CD14-positive monocyte (primary cell): ENCODE measurements at regions not wholly inside any gene's neighbourhood (a gene's known extent, or its start where the extent isn't known, plus 50 kb on each side); places are given as distances from the start of the nearest gene placed in this dataset.

Source experiments
- DNase-seq, 3 donors: peaks; one replicate each; pipeline ENCODE4 v3.0.0-alpha.2; 2011 to 2022
- H2AFZ ChIP-seq: 2 replicates; pipeline ENCODE4 v1.6.0; 2012; ENCODE audit warnings: mild to moderate bottlenecking, low read depth, low read length, inconsistent platforms; ENCODE audit not compliant: insufficient read depth, poor library complexity, severe bottlenecking
- H3K27ac ChIP-seq, 2 donors: 1 replicate in 1 of 2; 2 replicates in 1 of 2; pipeline ENCODE4 v1.5.1; 2012 to 2013; ENCODE audit warnings: low read length in 2 of 2, control low read depth in 1 of 2, inconsistent platforms in 1 of 2, low read depth in 1 of 2, mild to moderate bottlenecking in 1 of 2
- H3K27me3 ChIP-seq, 2 donors: one replicate each; pipeline versions ENCODE4 v1.6.0 to v1.6.1; 2011 to 2013; ENCODE audit warnings: low read length in 2 of 2; ENCODE audit not compliant: control insufficient read depth in 2 of 2, insufficient read depth in 2 of 2
- H3K36me3 ChIP-seq, 2 donors: replicated peaks in 1 of 2; 1 replicate in 1 of 2; 2 replicates in 1 of 2; pipeline versions ENCODE4 v1.5.1 to v1.6.1; 2012 to 2013; ENCODE audit warnings: low read length in 2 of 2, control low read depth in 1 of 2, inconsistent platforms in 1 of 2, mild to moderate bottlenecking in 1 of 2; ENCODE audit not compliant: insufficient read depth in 2 of 2, control insufficient read depth in 1 of 2
- H3K4me1 ChIP-seq, 2 donors: 1 replicate in 1 of 2; 2 replicates in 1 of 2; pipeline versions ENCODE4 v1.5.1 to v1.6.1; 2012 to 2013; ENCODE audit warnings: low read length in 2 of 2, control low read depth in 1 of 2, inconsistent platforms in 1 of 2, mild to moderate bottlenecking in 1 of 2, moderate library complexity in 1 of 2; ENCODE audit not compliant: insufficient read depth in 2 of 2, control insufficient read depth in 1 of 2
- H3K4me2 ChIP-seq: replicated peaks from 2 replicates; pipeline ENCODE3; 2012; ENCODE audit warnings: low read length, moderate library complexity, mild to moderate bottlenecking; ENCODE audit not compliant: poor library complexity, severe bottlenecking; ENCODE audit errors: extremely low read depth
- H3K4me3 ChIP-seq, 3 experiments: fragments of 200-600 bp in 1 of 3; sonication (generic) in 1 of 3; replicated peaks in 1 of 3; 1 replicate in 2 of 3; 2 replicates in 1 of 3; pipeline ENCODE4 v1.5.1; 2011 to 2013; ENCODE audit warnings: low read length in 3 of 3, mild to moderate bottlenecking in 3 of 3, control low read depth in 2 of 3, low read depth in 2 of 3, inconsistent platforms in 1 of 3, moderate library complexity in 1 of 3
- H3K79me2 ChIP-seq: 2 replicates; pipeline ENCODE4 v1.6.0; 2012; ENCODE audit warnings: mild to moderate bottlenecking, control low read depth, inconsistent platforms, low read length, moderate library complexity; ENCODE audit not compliant: insufficient read depth
- H3K9ac ChIP-seq: 2 replicates; pipeline ENCODE4 v1.6.0; 2017; ENCODE audit warnings: low read length, mild to moderate bottlenecking; ENCODE audit not compliant: insufficient read depth, poor library complexity, severe bottlenecking
- H3K9me3 ChIP-seq, 2 donors: replicated peaks in 1 of 2; 1 replicate in 1 of 2; 2 replicates in 1 of 2; pipeline versions ENCODE4 v1.5.1 to v1.6.1; 2012 to 2013; ENCODE audit warnings: low read length in 2 of 2, control low read depth in 1 of 2; ENCODE audit not compliant: control insufficient read depth in 1 of 2, insufficient read depth in 1 of 2
- H4K20me1 ChIP-seq: 2 replicates; pipeline ENCODE4 v1.6.0; 2012; ENCODE audit warnings: mild to moderate bottlenecking, low read length, control low read depth, moderate library complexity; ENCODE audit not compliant: insufficient read depth
- H3K27ac Mint-ChIP-seq, 7 donors: one replicate each; pipeline ENCODE4 v1.8.0; 2020; ENCODE audit warnings: mild to moderate bottlenecking in 7 of 7, mixed read lengths in 7 of 7, moderate library complexity in 6 of 7, inconsistent platforms in 2 of 7
- H3K27me3 Mint-ChIP-seq, 3 donors: one replicate each; pipeline ENCODE4 v1.8.0; 2021 to 2022; ENCODE audit warnings: low read depth in 3 of 3, mild to moderate bottlenecking in 3 of 3, mixed read lengths in 3 of 3, moderate library complexity in 3 of 3, inconsistent platforms in 1 of 3
- H3K36me3 Mint-ChIP-seq, 2 donors: one replicate each; pipeline ENCODE4 v1.8.0; 2020; ENCODE audit warnings: mixed read lengths in 2 of 2, inconsistent platforms in 1 of 2, mild to moderate bottlenecking in 1 of 2
- H3K4me1 Mint-ChIP-seq: one replicate; pipeline ENCODE4 v1.8.0; 2020; ENCODE audit warnings: mild to moderate bottlenecking, mixed read lengths
- H3K4me3 Mint-ChIP-seq, 2 donors: one replicate each; pipeline ENCODE4 v1.8.0; 2020; ENCODE audit warnings: mild to moderate bottlenecking in 2 of 2, mixed read lengths in 2 of 2, moderate library complexity in 1 of 2
- H3K9me3 Mint-ChIP-seq, 7 donors: one replicate each; pipeline ENCODE4 v1.8.0; 2020 to 2022; ENCODE audit warnings: mixed read lengths in 7 of 7, mild to moderate bottlenecking in 6 of 7, moderate library complexity in 6 of 7, inconsistent platforms in 2 of 7
- WGBS: methylation state at CpG from one replicate; pipeline ENCODE4 v1.1.5; 2013; ENCODE audit warnings: missing lambda C conversion rate; ENCODE audit not compliant: insufficient coverage; 5-methylcytosine and 5-hydroxymethylcytosine counted together
- intact Hi-C, 2 donors: fragments of 100-400 bp; cut with micrococcal nuclease; formaldehyde crosslinking; loops; one replicate each; pipeline versions ENCODE4 v1.15.0 to v1.15.1; 2023
- TF ChIP-seq, protein P1 (sequence below): fragments of 200-600 bp; IDR thresholded peaks from one replicate; pipeline ENCODE4 v1.8.0; 2022; ENCODE audit warnings: antibody characterized with exemption, mild to moderate bottlenecking

DNA sequence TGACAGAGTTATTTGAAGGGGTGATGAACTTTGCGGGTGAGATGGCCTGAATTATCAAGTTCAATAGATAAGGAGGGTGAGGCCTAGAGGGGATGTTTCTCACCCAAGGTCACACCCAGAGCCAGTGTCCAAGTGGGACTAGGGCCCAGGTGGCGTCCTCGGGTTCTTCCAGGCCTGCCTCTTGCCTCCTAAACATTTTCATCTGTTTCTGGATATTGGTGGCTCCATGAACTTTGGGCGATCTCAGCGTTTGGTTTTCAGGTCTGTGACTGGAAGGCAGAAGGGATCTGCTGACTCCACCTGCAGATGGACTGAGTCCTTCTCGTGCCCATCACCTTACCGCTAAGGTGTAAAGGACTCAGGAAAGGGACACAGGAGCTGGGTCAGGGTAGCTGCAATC, 137.3 kb downstream of the DDX1 start:
- Histone ChIP-seq H3K4me1 (no peaks in the 10 kb centered on the region), H3K27ac (no peak overlapping the region), H4K20me1 (no peaks in the 10 kb centered on the region), H3K4me3 (no peak overlapping the region), H3K27me3 (no peaks in the 10 kb centered on the region), H3K4me2 (no peak overlapping the region), H3K79me2 (no peaks in the 10 kb centered on the region), H3K36me3 (no peaks in the 10 kb centered on the region), H2AFZ (no peak overlapping the region), H3K9ac (no peak overlapping the region), H3K9me3 (no peaks in the 10 kb centered on the region)
- intact Hi-C loops = no loop called here
- WGBS = 98% methylated on average over 5 of the region's 7 CpGs
- no peaks in the 10 kb centered on the region for H3K36me3 Mint-ChIP-seq
- no peak overlapping the region for H3K27ac Mint-ChIP-seq
- no peaks in the 10 kb centered on the region for H3K4me1 Mint-ChIP-seq
- peaks cover 0 to 3% (median 0%) of the 10 kb centered on the region in 3 donors for H3K27me3 Mint-ChIP-seq
- H3K4me3 Mint-ChIP-seq = no peak overlapping the region
- DNase-seq = no peak
- H3K9me3 Mint-ChIP-seq = peaks cover 0 to under 1% (median 0%) of the 10 kb centered on the region in 7 donors
- TF ChIP-seq, protein P1, sequence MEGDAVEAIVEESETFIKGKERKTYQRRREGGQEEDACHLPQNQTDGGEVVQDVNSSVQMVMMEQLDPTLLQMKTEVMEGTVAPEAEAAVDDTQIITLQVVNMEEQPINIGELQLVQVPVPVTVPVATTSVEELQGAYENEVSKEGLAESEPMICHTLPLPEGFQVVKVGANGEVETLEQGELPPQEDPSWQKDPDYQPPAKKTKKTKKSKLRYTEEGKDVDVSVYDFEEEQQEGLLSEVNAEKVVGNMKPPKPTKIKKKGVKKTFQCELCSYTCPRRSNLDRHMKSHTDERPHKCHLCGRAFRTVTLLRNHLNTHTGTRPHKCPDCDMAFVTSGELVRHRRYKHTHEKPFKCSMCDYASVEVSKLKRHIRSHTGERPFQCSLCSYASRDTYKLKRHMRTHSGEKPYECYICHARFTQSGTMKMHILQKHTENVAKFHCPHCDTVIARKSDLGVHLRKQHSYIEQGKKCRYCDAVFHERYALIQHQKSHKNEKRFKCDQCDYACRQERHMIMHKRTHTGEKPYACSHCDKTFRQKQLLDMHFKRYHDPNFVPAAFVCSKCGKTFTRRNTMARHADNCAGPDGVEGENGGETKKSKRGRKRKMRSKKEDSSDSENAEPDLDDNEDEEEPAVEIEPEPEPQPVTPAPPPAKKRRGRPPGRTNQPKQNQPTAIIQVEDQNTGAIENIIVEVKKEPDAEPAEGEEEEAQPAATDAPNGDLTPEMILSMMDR = no peak

DNA sequence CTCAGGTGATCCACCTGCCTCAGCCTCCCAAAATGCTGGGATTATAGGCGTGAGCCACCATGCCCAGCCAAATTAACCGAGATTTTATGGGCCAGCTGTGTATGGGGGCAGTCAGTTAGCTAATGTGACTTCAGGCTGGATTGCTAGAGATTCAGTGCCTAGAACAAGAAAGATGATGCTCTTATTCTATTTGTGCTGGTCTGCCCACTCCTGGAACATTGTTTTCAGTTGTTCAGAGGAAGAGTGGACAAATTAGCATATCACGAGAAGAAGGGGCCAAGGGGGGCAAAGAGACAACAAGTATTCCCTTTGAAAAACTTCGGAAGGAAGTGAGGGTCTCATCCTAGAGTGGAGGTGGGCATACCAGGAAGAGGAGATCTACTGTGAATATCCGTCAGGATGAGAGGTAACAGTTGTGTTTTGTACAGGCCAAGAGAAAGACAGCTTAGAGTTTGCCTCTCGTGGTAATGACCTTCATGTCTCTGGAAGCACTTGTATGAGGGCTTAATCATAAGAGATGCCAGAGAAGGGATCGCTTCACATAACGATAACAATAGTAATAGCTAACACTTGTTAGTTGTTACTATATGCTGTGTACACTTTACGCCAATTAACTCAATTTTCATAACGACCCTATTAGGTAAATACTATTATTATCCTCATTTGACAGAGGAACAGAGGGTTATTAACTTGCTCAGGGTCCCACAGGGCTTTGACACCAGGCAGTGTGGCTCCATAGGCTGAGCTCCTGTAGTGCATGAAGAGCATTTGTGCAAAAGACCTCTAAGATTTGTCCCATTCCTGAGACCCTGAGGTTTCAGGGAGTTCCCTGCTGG, 138.3 kb downstream of the DDX1 start:
- 88% methylated on average over 4 of the region's 10 CpGs for WGBS

More for the DNA sequence above, 138.3 kb downstream of the DDX1 start:
- no peak overlapping the region for H3K9ac ChIP-seq
- H3K27ac ChIP-seq = no peak overlapping the region
- H3K4me1 ChIP-seq = no peaks in the 10 kb centered on the region
- H3K4me2 ChIP-seq = no peak overlapping the region
- no peaks in the 10 kb centered on the region for H3K27me3 ChIP-seq
- no peak overlapping the region for H3K27ac Mint-ChIP-seq
- no peaks in the 10 kb centered on the region for H3K4me1 Mint-ChIP-seq
- H3K79me2 ChIP-seq = no peaks in the 10 kb centered on the region
- no peak overlapping the region for H3K4me3 Mint-ChIP-seq
- peaks cover 0 to 3% (median 0%) of the 10 kb centered on the region in 3 donors for H3K27me3 Mint-ChIP-seq
- no peaks in the 10 kb centered on the region for H3K36me3 ChIP-seq
- H4K20me1 ChIP-seq = no peaks in the 10 kb centered on the region
- intact Hi-C loops = no loop called here
- no peaks in the 10 kb centered on the region for H3K9me3 ChIP-seq
- no peak for DNase-seq
- no peak overlapping the region for H3K4me3 ChIP-seq
- no peak overlapping the region for H2AFZ ChIP-seq
- TF ChIP-seq, protein P1 = no peak
- H3K36me3 Mint-ChIP-seq = no peaks in the 10 kb centered on the region
- H3K9me3 Mint-ChIP-seq = no peaks in the 10 kb centered on the region
